GM12874 (cell line): ENCODE measurements at regions not wholly inside any gene's neighbourhood (a gene's known extent, or its start where the extent isn't known, plus 50 kb on each side); places are given as distances from the start of the nearest gene placed in this dataset.

ENCODE experiments used
- TF ChIP-seq, protein P1 (sequence below): IDR thresholded peaks from 2 replicates; pipeline ENCODE4 v1.5.1; 2011; ENCODE audit warnings: low read depth, mild to moderate bottlenecking, control low read depth, low read length, moderate library complexity; ENCODE audit not compliant: insufficient read depth

DNA sequence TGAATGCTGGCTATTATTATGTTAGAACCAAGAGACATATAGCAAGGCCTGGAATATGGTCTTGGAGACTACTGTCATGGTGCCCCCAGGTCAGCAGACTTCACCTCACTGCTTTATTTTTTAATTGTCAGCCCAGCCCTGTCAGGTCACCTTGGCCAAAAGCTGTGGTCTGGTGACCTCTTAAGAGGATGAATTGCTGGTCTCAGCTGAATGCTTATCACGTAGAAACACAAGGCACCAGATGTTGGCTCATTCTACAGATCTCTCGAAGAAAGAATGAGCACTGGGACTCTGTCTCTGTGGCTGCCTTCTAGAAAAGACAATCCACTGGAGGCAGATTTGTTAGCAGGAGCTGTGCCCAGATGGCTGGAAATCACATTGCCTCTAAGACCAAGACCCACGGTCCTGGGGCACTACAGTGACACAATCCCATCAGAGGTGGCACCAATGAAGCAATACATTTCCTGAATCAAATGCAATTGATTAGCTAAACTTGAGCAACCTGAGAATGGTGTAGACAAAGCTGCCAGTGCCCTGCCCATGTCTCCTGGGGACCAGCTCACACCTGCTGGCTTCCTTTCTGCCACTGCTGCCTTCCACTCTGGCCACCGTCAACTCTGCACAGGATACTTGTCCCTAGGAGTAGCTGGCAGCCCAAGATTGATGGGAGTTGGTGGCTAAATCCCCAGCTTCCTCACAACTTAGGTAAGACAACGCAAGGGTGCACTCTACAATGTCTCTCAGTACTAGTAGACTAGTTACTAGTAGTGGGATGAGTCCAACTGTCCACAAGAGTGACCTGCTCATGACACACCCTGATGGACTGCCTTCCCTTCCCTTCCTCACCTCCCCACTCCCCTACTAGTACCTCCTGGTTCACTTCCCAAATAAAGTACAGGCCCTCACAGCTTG is 384.9 kb upstream of the PROK2 start:
- TF ChIP-seq, protein P1, sequence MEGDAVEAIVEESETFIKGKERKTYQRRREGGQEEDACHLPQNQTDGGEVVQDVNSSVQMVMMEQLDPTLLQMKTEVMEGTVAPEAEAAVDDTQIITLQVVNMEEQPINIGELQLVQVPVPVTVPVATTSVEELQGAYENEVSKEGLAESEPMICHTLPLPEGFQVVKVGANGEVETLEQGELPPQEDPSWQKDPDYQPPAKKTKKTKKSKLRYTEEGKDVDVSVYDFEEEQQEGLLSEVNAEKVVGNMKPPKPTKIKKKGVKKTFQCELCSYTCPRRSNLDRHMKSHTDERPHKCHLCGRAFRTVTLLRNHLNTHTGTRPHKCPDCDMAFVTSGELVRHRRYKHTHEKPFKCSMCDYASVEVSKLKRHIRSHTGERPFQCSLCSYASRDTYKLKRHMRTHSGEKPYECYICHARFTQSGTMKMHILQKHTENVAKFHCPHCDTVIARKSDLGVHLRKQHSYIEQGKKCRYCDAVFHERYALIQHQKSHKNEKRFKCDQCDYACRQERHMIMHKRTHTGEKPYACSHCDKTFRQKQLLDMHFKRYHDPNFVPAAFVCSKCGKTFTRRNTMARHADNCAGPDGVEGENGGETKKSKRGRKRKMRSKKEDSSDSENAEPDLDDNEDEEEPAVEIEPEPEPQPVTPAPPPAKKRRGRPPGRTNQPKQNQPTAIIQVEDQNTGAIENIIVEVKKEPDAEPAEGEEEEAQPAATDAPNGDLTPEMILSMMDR: no peak

GRCh38 chr3:72169120-72169519 is 384.2 kb upstream of the PROK2 start:
- TF ChIP-seq, protein P1: no peak

DNA sequence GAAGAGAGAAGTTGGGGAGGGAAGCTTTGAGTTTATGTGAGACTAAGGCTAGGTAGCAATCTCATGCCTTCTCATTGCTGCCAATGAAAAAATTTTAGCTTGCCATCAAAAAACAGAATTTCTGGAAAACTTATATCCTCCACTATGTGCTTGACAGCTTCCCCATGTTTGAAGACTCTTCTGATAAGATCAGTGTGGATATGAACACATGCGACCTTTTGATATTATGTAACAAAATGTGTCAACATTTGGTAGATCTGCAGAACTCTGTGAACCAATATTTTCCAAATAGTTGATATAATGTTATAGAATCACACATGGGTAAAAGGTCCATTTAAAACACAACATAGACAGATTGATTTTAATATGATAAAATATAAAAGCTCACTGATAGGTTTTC is 380.9 kb upstream of the PROK2 start:
- TF ChIP-seq, protein P1: no peak

- TF ChIP-seq, protein P1: no peak
Observed at GRCh38 chr3:72165317-72165716, 380.4 kb upstream of the PROK2 start.

GRCh38 chr3:72164635-72164978 is 379.7 kb upstream of the PROK2 start:
- TF ChIP-seq, protein P1: no peak

- TF ChIP-seq, protein P1: no peak
Observed at GRCh38 chr3:72163809-72164634, 379.1 kb upstream of the PROK2 start.

DNA sequence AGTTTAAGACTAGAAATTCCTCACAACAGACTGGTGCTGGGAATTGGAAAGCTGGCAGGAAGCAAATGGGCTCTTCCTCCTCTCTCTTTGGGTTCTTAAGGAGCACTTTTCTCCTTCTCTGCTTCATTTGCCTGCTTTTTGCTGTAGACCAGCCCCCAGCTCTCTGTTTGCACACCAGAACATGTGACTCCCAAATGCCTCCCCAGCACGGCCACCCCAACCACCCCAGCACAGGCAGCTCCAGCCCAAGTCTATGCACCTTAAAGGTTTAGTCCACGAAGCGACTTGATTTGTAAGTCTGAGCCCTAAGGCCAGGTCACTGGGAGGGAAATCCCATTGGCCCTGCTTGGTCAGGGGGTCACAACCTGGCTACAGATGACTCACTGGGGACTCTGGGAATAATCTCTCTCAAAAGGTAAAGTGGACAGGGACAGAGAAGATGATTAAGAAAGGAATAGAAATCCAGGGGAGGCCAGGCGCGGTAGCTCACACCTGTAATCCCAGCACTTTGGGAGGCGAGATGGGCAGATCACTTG is 377.8 kb upstream of the PROK2 start:
- TF ChIP-seq, protein P1: no peak
